HG02642 (cell line): ENCODE measurements at regions not wholly inside any gene's neighbourhood (a gene's known extent, or its start where the extent isn't known, plus 50 kb on each side); places are given as distances from the start of the nearest gene placed in this dataset.
"Not testable (repeated sequence)": the region's sequence is repeated elsewhere in the genome, so short reads cannot be mapped to it uniquely, and the experiment has no call there.

Experiments used
- ATAC-seq: cut with Tn5 transposase; IDR thresholded peaks from one replicate; pipeline ENCODE4 v1.9.1; 2021; ENCODE audit warnings: mild to moderate bottlenecking; ENCODE audit not compliant: unreplicated experiment, poor library complexity

DNA sequence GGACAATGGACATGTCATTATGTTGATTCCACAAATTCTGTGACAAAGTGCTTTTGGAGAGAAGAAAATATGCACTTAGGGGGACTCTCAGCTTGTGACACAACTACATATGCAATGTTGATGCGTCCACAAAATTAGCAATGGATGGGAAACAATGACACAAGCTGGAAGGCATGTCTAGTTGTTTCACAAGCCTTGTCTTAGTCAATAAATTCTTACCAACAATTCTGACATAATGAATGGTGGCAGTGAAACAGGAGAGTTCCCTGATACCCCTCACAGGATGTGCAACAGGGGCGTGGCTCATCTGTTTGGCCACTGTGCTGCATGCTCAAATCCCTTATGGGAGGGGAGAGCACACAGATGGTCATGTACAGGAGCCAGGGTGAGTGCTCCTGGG is 347.2 kb upstream of the DLGAP1 start:
- ATAC-seq, result no peak

DNA sequence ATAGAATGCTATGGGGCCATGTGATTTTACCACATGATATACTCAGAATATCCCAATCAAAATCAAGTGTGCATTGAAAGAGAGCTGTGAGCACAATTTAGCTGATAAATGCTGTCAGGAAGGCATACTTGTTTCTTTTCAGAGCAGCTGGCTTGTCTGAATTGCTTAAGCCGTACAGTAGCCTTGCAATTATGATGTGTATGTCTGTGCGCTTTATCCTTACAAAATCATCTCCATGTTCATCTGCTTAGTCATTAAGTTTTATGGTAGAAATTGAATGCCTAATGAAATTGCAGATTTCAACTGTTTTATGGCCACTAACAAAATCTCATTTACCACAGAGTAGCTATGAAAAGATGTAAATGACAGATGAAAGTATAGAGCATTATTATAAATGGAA is 346.0 kb upstream of the DLGAP1 start:
- no peak for ATAC-seq

- ATAC-seq, result no peak
Observed at GRCh38 chr18:4797002-4797685, 342.0 kb upstream of the DLGAP1 start.

DNA sequence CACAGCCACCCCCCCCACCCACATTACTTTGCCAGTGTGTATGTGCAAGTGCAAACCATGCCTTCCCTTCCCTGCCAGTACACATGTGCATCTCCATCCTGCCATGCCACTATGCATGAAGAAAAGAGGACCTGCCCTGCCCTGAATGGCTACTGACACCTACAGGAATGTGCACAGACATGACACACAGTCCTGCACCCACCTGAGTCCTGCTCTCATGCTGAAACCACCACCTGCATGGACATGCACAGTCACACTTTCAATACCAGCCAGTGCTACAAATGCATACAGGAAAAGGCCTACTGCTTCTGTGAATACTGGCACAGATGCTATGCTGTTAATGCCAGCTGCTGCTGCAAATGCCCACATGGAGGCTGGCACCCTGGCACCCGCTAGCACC is 334.4 kb upstream of the DLGAP1 start:
- ATAC-seq, result no peak

GRCh38 chr18:4781873-4782272 is 326.8 kb upstream of the DLGAP1 start:
- no peak for ATAC-seq

GRCh38 chr18:4765401-4765800 is 310.3 kb upstream of the DLGAP1 start:
- ATAC-seq, result no peak

GRCh38 chr18:4762330-4762729 is 307.2 kb upstream of the DLGAP1 start:
- no peak for ATAC-seq

GRCh38 chr18:4758980-4759379 is 303.9 kb upstream of the DLGAP1 start:
- ATAC-seq, result no peak

GRCh38 chr18:4755848-4756247 is 300.7 kb upstream of the DLGAP1 start:
- ATAC-seq, result no peak

GRCh38 chr18:4753151-4753550 is 298.0 kb upstream of the DLGAP1 start:
- ATAC-seq, result not testable (repeated sequence)

- no peak for ATAC-seq
Observed at GRCh38 chr18:4751523-4751922, 296.4 kb upstream of the DLGAP1 start.

- ATAC-seq, result no peak
Observed at GRCh38 chr18:4750393-4751346, 295.6 kb upstream of the DLGAP1 start.

DNA sequence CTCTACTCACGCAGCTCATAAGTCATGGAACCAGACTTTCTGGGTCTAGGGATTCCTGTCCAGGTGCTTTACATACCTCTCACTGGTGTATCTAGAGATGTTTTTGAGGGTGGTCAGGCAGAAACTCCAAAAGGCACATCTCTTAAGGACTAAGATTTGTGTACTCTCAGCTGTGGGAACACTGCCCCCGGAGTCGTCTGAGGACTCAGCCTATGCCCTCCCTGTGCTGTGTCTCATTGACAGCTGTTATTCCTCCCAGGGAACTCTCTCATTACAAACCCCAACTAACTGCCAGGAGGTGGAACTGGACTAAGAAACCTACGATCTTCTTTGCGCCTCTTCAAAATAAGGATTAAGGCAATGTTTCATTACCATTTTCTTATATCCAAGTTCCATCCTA is 293.9 kb upstream of the DLGAP1 start:
- ATAC-seq, result no peak

DNA sequence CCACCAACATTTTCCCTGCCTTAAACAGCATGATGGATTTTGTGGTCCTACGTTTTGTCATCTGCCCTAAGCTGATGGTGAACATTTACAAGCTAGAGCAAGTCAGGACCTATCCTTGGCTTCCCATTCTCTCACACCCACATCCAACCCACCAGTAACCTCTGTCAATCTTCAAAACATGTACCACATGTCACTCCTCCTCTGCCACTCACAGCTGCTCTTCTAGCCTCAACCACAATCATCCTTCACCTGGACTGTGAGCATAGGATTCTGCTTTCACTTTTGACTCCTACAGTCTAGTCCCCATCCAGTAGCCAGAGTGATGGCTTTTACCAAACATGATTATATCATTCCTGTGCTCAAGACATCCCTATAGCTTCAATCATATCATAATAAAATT is 279.8 kb upstream of the DLGAP1 start:
- no peak for ATAC-seq

- no peak for ATAC-seq
Observed at GRCh38 chr18:4734021-4734420, 278.9 kb upstream of the DLGAP1 start.

- no peak for ATAC-seq
Observed at GRCh38 chr18:4721545-4721944, 266.4 kb upstream of the DLGAP1 start.

GRCh38 chr18:4720518-4720917 is 265.4 kb upstream of the DLGAP1 start:
- no peak for ATAC-seq

DNA sequence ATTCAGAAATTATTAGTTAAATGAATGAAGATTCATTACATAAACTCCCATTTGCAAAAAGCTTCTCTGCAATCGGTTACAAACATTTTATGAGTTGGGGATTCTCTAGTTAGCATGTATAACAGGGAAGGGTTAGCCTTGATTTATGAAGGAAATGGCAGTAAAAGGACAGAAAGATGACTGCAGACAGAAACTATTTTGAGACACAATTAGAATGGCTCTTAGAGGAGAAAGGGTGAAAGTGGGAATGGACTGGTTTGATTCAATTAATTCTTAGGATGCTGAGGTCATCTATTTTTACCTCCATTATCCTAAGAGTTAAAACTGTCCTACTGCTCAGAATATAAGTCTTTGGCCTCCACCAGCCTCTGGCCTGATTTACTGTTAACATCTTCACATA is 250.8 kb upstream of the DLGAP1 start:
- ATAC-seq, result no peak

GRCh38 chr18:4704781-4705180 is 249.7 kb upstream of the DLGAP1 start:
- no peak for ATAC-seq

DNA sequence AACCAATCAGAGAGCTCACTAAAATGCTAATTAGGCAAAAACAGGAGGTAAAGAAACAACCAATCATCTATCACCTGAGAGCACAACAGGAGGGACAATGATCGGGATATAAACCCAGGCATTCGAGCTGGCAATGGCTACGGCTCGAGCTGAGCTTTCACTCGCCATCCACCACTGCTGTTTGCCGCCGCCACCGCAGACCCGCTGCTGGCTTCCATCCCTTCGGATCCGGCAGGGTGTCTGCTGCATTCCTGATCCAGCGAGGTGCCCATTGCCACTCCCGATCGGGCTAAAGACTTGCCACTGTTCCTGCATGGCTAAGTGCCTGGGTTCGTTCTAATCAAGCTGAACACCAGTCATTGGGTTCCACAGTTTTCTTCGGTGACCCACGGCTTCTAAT is 236.7 kb upstream of the DLGAP1 start:
- ATAC-seq, result no peak

DNA sequence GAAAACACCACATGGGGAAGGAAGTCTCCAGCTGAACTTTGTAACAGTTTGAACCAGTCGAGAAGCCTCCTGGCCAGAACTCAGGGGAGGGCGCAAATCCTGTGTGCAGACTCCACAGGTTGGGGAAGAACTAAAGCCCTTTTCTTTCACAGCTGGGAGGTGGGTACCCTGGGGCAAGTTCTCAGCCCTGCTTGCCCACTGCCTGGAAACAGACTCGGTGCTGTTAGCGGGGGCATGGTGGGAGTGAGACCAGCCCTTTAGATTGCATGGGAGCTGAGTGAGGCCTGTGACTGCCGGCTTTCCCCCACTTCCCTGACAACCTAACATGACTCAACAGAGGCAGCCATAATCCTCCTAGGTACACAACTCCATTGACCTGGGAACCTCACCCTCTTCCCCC is 223.6 kb upstream of the DLGAP1 start:
- not testable (repeated sequence) for ATAC-seq

- no peak for ATAC-seq
Observed at GRCh38 chr18:4677006-4677405, 221.9 kb upstream of the DLGAP1 start.
